Esophagus muscularis mucosa (tissue), 4 donors: ENCODE measurements at regions not wholly inside any gene's neighbourhood (a gene's known extent, or its start where the extent isn't known, plus 50 kb on each side); places are given as distances from the start of the nearest gene placed in this dataset.

ENCODE experiments used
- DNase-seq: peaks from one replicate; pipeline ENCODE4 v3.0.0-alpha.2; 2017; ENCODE audit errors: extremely low spot score
- H3K27ac ChIP-seq, 4 donors: fragments of 200-600 bp; sonication (generic); replicated peaks in 1 of 4; 1 replicate in 3 of 4; 2 replicates in 1 of 4; pipeline ENCODE4 v1.5.1; 2016 to 2019; ENCODE audit warnings: mild to moderate bottlenecking in 1 of 4
- H3K27me3 ChIP-seq, 4 donors: fragments of 200-600 bp; sonication (generic); one replicate each; pipeline versions ENCODE4 v1.5.1 to v1.6.0; 2016 to 2019
- H3K36me3 ChIP-seq, 4 donors: fragments of 200-600 bp; sonication (generic); one replicate each; pipeline ENCODE4 v1.5.1; 2016 to 2019
- H3K4me1 ChIP-seq, 4 donors: fragments of 200-600 bp; sonication (generic); one replicate each; pipeline ENCODE4 v1.5.1; 2016 to 2019
- H3K4me3 ChIP-seq, 4 donors: fragments of 200-600 bp; sonication (generic); 1 replicate in 2 of 4; 2 replicates in 2 of 4; pipeline ENCODE4 v1.5.1; 2016 to 2019; ENCODE audit warnings: mild to moderate bottlenecking in 4 of 4, moderate library complexity in 1 of 4
- H3K9me3 ChIP-seq, 4 donors: fragments of 200-600 bp; sonication (generic); 1 replicate in 3 of 4; 2 replicates in 1 of 4; pipeline ENCODE4 v1.5.1; 2016 to 2019
- EP300 ChIP-seq: sonication (generic); formaldehyde crosslinking; IDR thresholded peaks from one replicate; pipeline ENCODE4 v1.6.1; 2017; ENCODE audit warnings: antibody characterized with exemption
- POLR2A ChIP-seq: fragments of 450-650 bp; IDR thresholded peaks from one replicate; pipeline ENCODE4 v1.6.1; 2017; ENCODE audit warnings: antibody characterized with exemption, moderate library complexity, mild to moderate bottlenecking, low read depth
- POLR2AphosphoS5 ChIP-seq, 2 donors: sonication (generic); formaldehyde crosslinking; IDR thresholded peaks; one replicate each; pipeline ENCODE4 v1.6.1; 2017; ENCODE audit warnings: antibody characterized with exemption in 2 of 2
- WGBS: methylation state at CpG from one replicate; pipeline ENCODE4 v1.1.5; 2018; 5-methylcytosine and 5-hydroxymethylcytosine counted together
- intact Hi-C: fragments of 100-400 bp; cut with DNase I; formaldehyde crosslinking; loops from one replicate; pipeline ENCODE4 v1.15.1; 2023
- TF ChIP-seq, protein P1 (sequence below), 3 experiments: fragments of 200-600 bp in 2 of 3; fragments of 450-650 bp in 1 of 3; sonication (generic) in 2 of 3; IDR thresholded peaks; one replicate each; pipeline ENCODE4 v1.5.1; 2017 to 2019; ENCODE audit warnings: antibody characterized with exemption in 3 of 3, mild to moderate bottlenecking in 2 of 3, moderate library complexity in 1 of 3

- H3K9me3 ChIP-seq, result no peaks in the 10 kb centered on the region
- intact Hi-C loops, result no loop called here
- no peaks in the 10 kb centered on the region for H3K4me1 ChIP-seq
- H3K27me3 ChIP-seq, result no peaks in the 10 kb centered on the region
- no peak overlapping the region for H3K27ac ChIP-seq
- TF ChIP-seq EP300 (no peak), POLR2A (no peak), POLR2AphosphoS5 (IDR thresholded peaks at IDR 0.05) (no peak)
- TF ChIP-seq, protein P1, sequence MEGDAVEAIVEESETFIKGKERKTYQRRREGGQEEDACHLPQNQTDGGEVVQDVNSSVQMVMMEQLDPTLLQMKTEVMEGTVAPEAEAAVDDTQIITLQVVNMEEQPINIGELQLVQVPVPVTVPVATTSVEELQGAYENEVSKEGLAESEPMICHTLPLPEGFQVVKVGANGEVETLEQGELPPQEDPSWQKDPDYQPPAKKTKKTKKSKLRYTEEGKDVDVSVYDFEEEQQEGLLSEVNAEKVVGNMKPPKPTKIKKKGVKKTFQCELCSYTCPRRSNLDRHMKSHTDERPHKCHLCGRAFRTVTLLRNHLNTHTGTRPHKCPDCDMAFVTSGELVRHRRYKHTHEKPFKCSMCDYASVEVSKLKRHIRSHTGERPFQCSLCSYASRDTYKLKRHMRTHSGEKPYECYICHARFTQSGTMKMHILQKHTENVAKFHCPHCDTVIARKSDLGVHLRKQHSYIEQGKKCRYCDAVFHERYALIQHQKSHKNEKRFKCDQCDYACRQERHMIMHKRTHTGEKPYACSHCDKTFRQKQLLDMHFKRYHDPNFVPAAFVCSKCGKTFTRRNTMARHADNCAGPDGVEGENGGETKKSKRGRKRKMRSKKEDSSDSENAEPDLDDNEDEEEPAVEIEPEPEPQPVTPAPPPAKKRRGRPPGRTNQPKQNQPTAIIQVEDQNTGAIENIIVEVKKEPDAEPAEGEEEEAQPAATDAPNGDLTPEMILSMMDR (IDR thresholded peaks at IDR 0.05), result no peak
- no peak overlapping the region for H3K4me3 ChIP-seq
- no peak for DNase-seq
- H3K36me3 ChIP-seq, result no peaks in the 10 kb centered on the region
These were observed 625.5 kb upstream of the TENM4 start for GRCh38 chr11:80066291-80066690.

GRCh38 chr11:80065086-80065485 is 624.3 kb upstream of the TENM4 start:
- no peak for DNase-seq
- Histone ChIP-seq H3K4me1 (no peaks in the 10 kb centered on the region), H3K9me3 (no peaks in the 10 kb centered on the region), H3K4me3 (no peak overlapping the region), H3K36me3 (no peaks in the 10 kb centered on the region), H3K27ac (no peak overlapping the region), H3K27me3 (no peaks in the 10 kb centered on the region)
- TF ChIP-seq POLR2AphosphoS5 (IDR thresholded peaks at IDR 0.05), result no peak
- TF ChIP-seq EP300, result no peak
- no peak for TF ChIP-seq POLR2A
- TF ChIP-seq, protein P1 (IDR thresholded peaks at IDR 0.05), result no peak
- intact Hi-C loops, result no loop called here
- WGBS, result 87% methylated on average over 3 of the region's 3 CpGs

GRCh38 chr11:80061056-80061455 is 620.2 kb upstream of the TENM4 start:
- TF ChIP-seq POLR2A (no peak), POLR2AphosphoS5 (IDR thresholded peaks at IDR 0.05) (no peak), EP300 (no peak)
- TF ChIP-seq, protein P1 (IDR thresholded peaks at IDR 0.05), result no peak
- WGBS, result 27% methylated on average over 3 of the region's 3 CpGs
- no peaks in the 10 kb centered on the region for H3K4me1 ChIP-seq
- H3K36me3 ChIP-seq, result no peaks in the 10 kb centered on the region
- no peak overlapping the region for H3K4me3 ChIP-seq
- intact Hi-C loops, result no loop called here
- H3K27me3 ChIP-seq, result no peaks in the 10 kb centered on the region
- H3K27ac ChIP-seq, result no peak overlapping the region
- no peaks in the 10 kb centered on the region for H3K9me3 ChIP-seq
- DNase-seq, result no peak

DNA sequence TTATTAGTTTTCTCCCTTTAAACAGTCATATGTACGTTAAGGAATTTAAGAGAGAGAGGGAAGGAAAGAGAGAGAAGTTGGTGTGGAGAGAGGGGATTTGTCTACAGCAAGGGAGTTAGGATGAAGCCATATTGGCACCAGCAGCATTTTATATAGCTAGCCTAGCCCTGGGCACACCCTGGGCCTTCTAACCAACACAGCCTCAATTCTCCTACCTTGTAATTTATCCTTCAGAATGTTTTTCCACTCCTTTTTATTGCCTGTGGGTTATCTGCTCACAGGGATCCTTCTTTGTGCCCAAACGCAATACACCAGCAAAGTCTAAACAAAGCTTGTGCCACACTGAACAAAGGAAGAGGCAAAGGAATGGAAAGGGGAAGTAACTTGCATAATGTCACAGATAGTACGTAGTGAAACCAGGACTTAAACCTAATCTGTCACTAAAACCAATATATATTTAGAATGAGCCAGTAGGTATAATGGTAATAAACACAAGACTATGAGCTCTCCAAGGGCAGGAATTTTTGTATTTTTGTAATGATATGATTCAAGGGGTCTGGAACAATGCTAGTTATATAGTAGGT is 613.8 kb upstream of the TENM4 start:
- Histone ChIP-seq H3K9me3 (no peaks in the 10 kb centered on the region), H3K4me1 (no peaks in the 10 kb centered on the region), H3K27ac (no peak overlapping the region), H3K27me3 (no peaks in the 10 kb centered on the region), H3K4me3 (no peak overlapping the region), H3K36me3 (no peaks in the 10 kb centered on the region)
- 76% methylated on average over 3 of the region's 3 CpGs for WGBS
- TF ChIP-seq POLR2AphosphoS5 (IDR thresholded peaks at IDR 0.05) (no peak), POLR2A (no peak), EP300 (no peak)
- TF ChIP-seq, protein P1 (IDR thresholded peaks at IDR 0.05), result no peak
- no peak for DNase-seq
- intact Hi-C loops, result no loop called here

DNA sequence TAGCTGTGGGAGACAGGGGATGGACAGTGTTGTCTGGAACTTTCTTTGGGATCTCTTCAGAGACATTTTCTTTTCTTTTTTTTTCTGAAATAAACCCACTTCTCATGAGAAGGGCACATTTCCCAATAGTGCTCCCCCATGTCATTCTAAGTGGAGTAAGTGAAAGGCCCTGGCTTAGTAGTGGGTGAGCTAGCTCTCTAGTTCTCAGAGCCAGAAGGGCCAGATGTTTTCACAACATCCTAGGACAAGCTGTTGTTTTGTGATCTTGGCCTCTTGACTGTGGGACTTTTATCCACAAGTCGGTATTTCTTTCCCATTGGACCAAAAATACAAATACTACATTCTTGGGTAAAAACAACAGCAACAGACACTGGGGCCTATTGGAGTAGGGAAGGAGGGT is 607.7 kb upstream of the TENM4 start:
- WGBS, result 87% methylated on average over 1 of the region's 1 CpG
- H3K9me3 ChIP-seq, result no peaks in the 10 kb centered on the region
- no peaks in the 10 kb centered on the region for H3K27me3 ChIP-seq
- TF ChIP-seq, protein P1 (IDR thresholded peaks at IDR 0.05), result no peak
- TF ChIP-seq POLR2AphosphoS5 (IDR thresholded peaks at IDR 0.05), result no peak
- TF ChIP-seq EP300, result no peak
- TF ChIP-seq POLR2A, result no peak
- no peak overlapping the region for H3K4me3 ChIP-seq
- DNase-seq, result no peak
- H3K36me3 ChIP-seq, result no peaks in the 10 kb centered on the region
- no peaks in the 10 kb centered on the region for H3K4me1 ChIP-seq
- H3K27ac ChIP-seq, result no peak overlapping the region
- intact Hi-C loops, result no loop called here
